H9 (cell line): ENCODE measurements at regions not wholly inside any gene's neighbourhood (a gene's known extent, or its start where the extent isn't known, plus 50 kb on each side); places are given as distances from the start of the nearest gene placed in this dataset.

Experiments
- DNase-seq: peaks from one replicate; pipeline ENCODE4 v3.0.0-alpha.2; 2017
- H2AFZ ChIP-seq: one replicate; pipeline ENCODE4 v1.6.1; 2013; ENCODE audit warnings: mild to moderate bottlenecking, low read length, control low read depth, moderate library complexity
- H2AK5ac ChIP-seq: 2 replicates; pipeline ENCODE4 v1.6.1; 2013; ENCODE audit warnings: low read length, control low read depth, mixed read lengths; ENCODE audit not compliant: insufficient read length
- H2BK120ac ChIP-seq: one replicate; pipeline ENCODE4 v1.6.1; 2013; ENCODE audit warnings: low read depth, mild to moderate bottlenecking, low read length, control low read depth, inconsistent platforms; ENCODE audit not compliant: poor library complexity, severe bottlenecking
- H2BK12ac ChIP-seq: 2 replicates; pipeline ENCODE4 v1.6.1; 2013; ENCODE audit warnings: low read length, control low read depth, mixed read lengths, low read depth; ENCODE audit not compliant: insufficient read length
- H2BK15ac ChIP-seq: 2 replicates; pipeline ENCODE4 v1.6.1; 2013; ENCODE audit warnings: low read depth, low read length, control low read depth
- H2BK20ac ChIP-seq: one replicate; pipeline ENCODE4 v1.6.1; 2013; ENCODE audit warnings: low read depth, mild to moderate bottlenecking, low read length, control low read depth, inconsistent platforms; ENCODE audit not compliant: poor library complexity, severe bottlenecking
- H2BK5ac ChIP-seq: 2 replicates; pipeline ENCODE4 v1.6.1; 2013; ENCODE audit warnings: low read length, control low read depth, mixed read lengths; ENCODE audit not compliant: insufficient read length
- H3K14ac ChIP-seq: 2 replicates; pipeline ENCODE4 v1.6.1; 2013; ENCODE audit warnings: low read length, control low read depth; ENCODE audit not compliant: insufficient read depth
- H3K18ac ChIP-seq: 2 replicates; pipeline ENCODE4 v1.6.1; 2013; ENCODE audit warnings: low read depth, mild to moderate bottlenecking, mixed read lengths, low read length, control low read depth; ENCODE audit not compliant: insufficient read length
- H3K23ac ChIP-seq: 2 replicates; pipeline ENCODE4 v1.6.1; 2013; ENCODE audit warnings: low read length, control low read depth, mixed read lengths, low read depth; ENCODE audit not compliant: insufficient read length
- H3K23me2 ChIP-seq: 2 replicates; pipeline ENCODE4 v1.6.1; 2013; ENCODE audit warnings: low read depth, mild to moderate bottlenecking, mixed read lengths, low read length, control low read depth; ENCODE audit not compliant: insufficient read length, poor library complexity, severe bottlenecking
- H3K27ac ChIP-seq: 2 replicates; pipeline ENCODE4 v1.5.1; 2013; ENCODE audit warnings: low read length, control low read depth, mixed read lengths, low read depth; ENCODE audit not compliant: insufficient read length
- H3K27me3 ChIP-seq: 2 replicates; pipeline ENCODE4 v1.6.1; 2013; ENCODE audit warnings: low read length, control low read depth, inconsistent platforms; ENCODE audit not compliant: insufficient read depth
- H3K4ac ChIP-seq: 2 replicates; pipeline ENCODE4 v1.6.1; 2013; ENCODE audit warnings: low read depth, mild to moderate bottlenecking, control low read depth, inconsistent platforms, low read length, moderate library complexity
- H3K4me1 ChIP-seq: 2 replicates; pipeline ENCODE4 v1.6.1; 2013; ENCODE audit warnings: low read length, control low read depth, inconsistent platforms; ENCODE audit not compliant: insufficient read depth
- H3K4me2 ChIP-seq: 2 replicates; pipeline ENCODE4 v1.6.1; 2013; ENCODE audit warnings: low read length, control low read depth, mixed read lengths; ENCODE audit not compliant: insufficient read length, insufficient read depth
- H3K56ac ChIP-seq: 2 replicates; pipeline ENCODE4 v1.6.1; 2013; ENCODE audit warnings: low read depth, mild to moderate bottlenecking, mixed read lengths, low read length, control low read depth; ENCODE audit not compliant: insufficient read length
- H3K79me1 ChIP-seq: 2 replicates; pipeline ENCODE4 v1.6.1; 2013; ENCODE audit warnings: low read depth, mild to moderate bottlenecking, moderate library complexity, low read length, control low read depth, inconsistent platforms; ENCODE audit not compliant: insufficient read depth, poor library complexity, severe bottlenecking
- H3K79me2 ChIP-seq: 2 replicates; pipeline ENCODE4 v1.6.1; 2013; ENCODE audit warnings: low read length, control low read depth, inconsistent platforms; ENCODE audit not compliant: insufficient read depth
- H3K9ac ChIP-seq: 2 replicates; pipeline ENCODE4 v1.6.1; 2013; ENCODE audit warnings: low read length, control low read depth, mixed read lengths; ENCODE audit not compliant: insufficient read length; ENCODE audit errors: extremely low read depth
- H3K9me3 ChIP-seq: one replicate; pipeline ENCODE4 v1.6.1; 2013; ENCODE audit warnings: low read depth, low read length, inconsistent platforms; ENCODE audit not compliant: control insufficient read depth
- H3T11ph ChIP-seq: one replicate; pipeline ENCODE4 v1.6.1; 2013; ENCODE audit warnings: mild to moderate bottlenecking, low read length, control low read depth, inconsistent platforms
- H4K20me1 ChIP-seq: one replicate; pipeline ENCODE4 v1.6.1; 2013; ENCODE audit not compliant: control insufficient read depth, insufficient read length, insufficient read depth
- H4K5ac ChIP-seq: 2 replicates; pipeline ENCODE4 v1.6.1; 2013; ENCODE audit warnings: low read depth, mild to moderate bottlenecking, mixed read lengths, low read length, control low read depth; ENCODE audit not compliant: insufficient read length
- H4K8ac ChIP-seq: replicated peaks from 2 replicates; pipeline ENCODE4 v1.6.1; 2013; ENCODE audit warnings: low read length, control low read depth, mixed read lengths, low read depth; ENCODE audit not compliant: insufficient read length
- H4K91ac ChIP-seq: 2 replicates; pipeline ENCODE4 v1.6.1; 2013; ENCODE audit warnings: low read depth, mild to moderate bottlenecking, moderate library complexity, mixed read lengths, low read length, control low read depth; ENCODE audit not compliant: insufficient read length
- H3K27ac Mint-ChIP-seq, 3 experiments: 2 replicates in 2 of 3; 3 replicates in 1 of 3; pipeline ENCODE4 v1.8.0; 2020 to 2021; ENCODE audit warnings: mixed read lengths in 3 of 3, mild to moderate bottlenecking in 1 of 3, moderate library complexity in 1 of 3
- H3K27me3 Mint-ChIP-seq: 2 replicates; pipeline ENCODE4 v1.8.0; 2021; ENCODE audit warnings: low read depth, mild to moderate bottlenecking, moderate library complexity, mixed read lengths
- H3K36me3 Mint-ChIP-seq, 3 experiments: 2 replicates in 2 of 3; 3 replicates in 1 of 3; pipeline ENCODE4 v1.8.0; 2020 to 2021; ENCODE audit warnings: low read depth in 3 of 3, mixed read lengths in 3 of 3; ENCODE audit not compliant: insufficient read depth in 1 of 3
- H3K4me1 Mint-ChIP-seq, 2 experiments: 2 replicates each; pipeline ENCODE4 v1.8.0; 2020; ENCODE audit warnings: mixed read lengths in 2 of 2
- H3K4me3 Mint-ChIP-seq, 2 experiments: 2 replicates in 1 of 2; 3 replicates in 1 of 2; pipeline ENCODE4 v1.8.0; 2020 to 2021; ENCODE audit warnings: mild to moderate bottlenecking in 2 of 2, mixed read lengths in 2 of 2, moderate library complexity in 1 of 2
- H3K9me3 Mint-ChIP-seq, 2 experiments: 2 replicates in 1 of 2; 3 replicates in 1 of 2; pipeline ENCODE4 v1.8.0; 2020; ENCODE audit warnings: mild to moderate bottlenecking in 2 of 2, mixed read lengths in 2 of 2, moderate library complexity in 1 of 2
- CTCF ChIP-seq: fragments of 200-600 bp; sonication (generic); conservative IDR thresholded peaks from 3 replicates; pipeline ENCODE4 v1.8.0; 2021; ENCODE audit warnings: antibody characterized with exemption, mild to moderate bottlenecking
- WGBS: extraction: QIAGEN DNeasy Blood & Tissue Kit; methylation state at CpG from one replicate; pipeline ENCODE4 v1.1.7; 2013; ENCODE audit warnings: missing lambda C conversion rate, low lambda C conversion rate, mixed read lengths; ENCODE audit not compliant: insufficient read length; ENCODE audit errors: extremely low coverage; 5-methylcytosine and 5-hydroxymethylcytosine counted together

- no peak overlapping the region for H3K4me2 ChIP-seq
- TF ChIP-seq CTCF = no peak
- no peaks in the 10 kb centered on the region for H3K23me2 ChIP-seq
- H2BK12ac ChIP-seq = no peak overlapping the region
- no peak overlapping the region for H2BK5ac ChIP-seq
- H3K4me1 ChIP-seq = no peaks in the 10 kb centered on the region; the same call in 1 of the 2 replicates
- no peak overlapping the region for H3K9ac ChIP-seq
- no peaks in the 10 kb centered on the region for H4K20me1 ChIP-seq
- H3K9me3 ChIP-seq = no peaks in the 10 kb centered on the region
- H2AFZ ChIP-seq = no peak overlapping the region
- H3K18ac ChIP-seq = no peak overlapping the region
- H3K56ac ChIP-seq = no peak overlapping the region
- Mint-ChIP-seq H3K9me3 (no peaks in the 10 kb centered on the region), H3K27me3 (no peaks in the 10 kb centered on the region), H3K36me3 (no peaks in the 10 kb centered on the region), H3K4me3 (no peak overlapping the region), H3K27ac (peak overlapping the region in 1 of 3 experiments; percentile 73; a peak in 2 of 7 replicates), H3K4me1 (peaks cover 12 to 13% of the 10 kb centered on the region in 2 experiments)
- no peak overlapping the region for H3K14ac ChIP-seq
- no peak overlapping the region for H3K4ac ChIP-seq
- DNase-seq = no peak
- no peak overlapping the region for H2BK15ac ChIP-seq
- no peak overlapping the region for H4K5ac ChIP-seq
- H4K91ac ChIP-seq = no peak overlapping the region
- H2AK5ac ChIP-seq = no peak overlapping the region
- H3K27ac ChIP-seq = peak overlapping the region; percentile 60
- H3T11ph ChIP-seq = no peak overlapping the region
- no peak overlapping the region for H4K8ac ChIP-seq
- no peak overlapping the region for H2BK20ac ChIP-seq
- H3K27me3 ChIP-seq = no peaks in the 10 kb centered on the region
- H3K23ac ChIP-seq = no peak overlapping the region
- H2BK120ac ChIP-seq = no peak overlapping the region
- WGBS = no CpG with 5 or more reads among the region's 2 CpGs
- H3K79me2 ChIP-seq = no peaks in the 10 kb centered on the region
- H3K79me1 ChIP-seq = no peaks in the 10 kb centered on the region
Measured at GRCh38 chr3:76561494-76562236, 478.2 kb upstream of the ROBO2 start.
